Neuronal stem cell (in vitro differentiated cells): ENCODE measurements at regions not wholly inside any gene's neighbourhood (a gene's known extent, or its start where the extent isn't known, plus 50 kb on each side); places are given as distances from the start of the nearest gene placed in this dataset.

ENCODE experiments used
- DNase-seq: peaks from one replicate; pipeline ENCODE4 v3.0.0-alpha.2; 2013; ENCODE audit warnings: low spot score
- H2AFZ ChIP-seq: one replicate; pipeline ENCODE4 v1.6.1; 2013; ENCODE audit warnings: mild to moderate bottlenecking, low read length, inconsistent platforms
- H2AK5ac ChIP-seq: 2 replicates; pipeline ENCODE4 v1.6.1; 2013; ENCODE audit warnings: low read depth, mild to moderate bottlenecking, inconsistent platforms, low read length, moderate library complexity, mixed read lengths
- H2BK120ac ChIP-seq: 2 replicates; pipeline ENCODE4 v1.6.1; 2013; ENCODE audit warnings: low read depth, mild to moderate bottlenecking, inconsistent platforms, low read length, moderate library complexity, mixed read lengths
- H2BK12ac ChIP-seq: one replicate; pipeline ENCODE4 v1.6.1; 2013; ENCODE audit warnings: low read length, inconsistent platforms
- H2BK15ac ChIP-seq: 2 replicates; pipeline ENCODE4 v1.6.1; 2013; ENCODE audit warnings: mild to moderate bottlenecking, low read length, inconsistent platforms, mixed read lengths
- H2BK5ac ChIP-seq: one replicate; pipeline ENCODE4 v1.6.1; 2013; ENCODE audit warnings: inconsistent platforms, mild to moderate bottlenecking, low read length, moderate library complexity
- H3K14ac ChIP-seq: one replicate; pipeline ENCODE4 v1.6.1; 2013; ENCODE audit warnings: low read length, inconsistent platforms
- H3K18ac ChIP-seq: 2 replicates; pipeline ENCODE4 v1.6.1; 2013; ENCODE audit warnings: low read length, inconsistent platforms
- H3K23ac ChIP-seq: 2 replicates; pipeline ENCODE4 v1.6.1; 2013; ENCODE audit warnings: low read depth, mild to moderate bottlenecking, mixed read lengths, low read length, inconsistent platforms; ENCODE audit not compliant: poor library complexity
- H3K27ac ChIP-seq: replicated peaks from 3 replicates; pipeline ENCODE4 v1.5.1; 2013; ENCODE audit warnings: low read length, inconsistent platforms
- H3K27me3 ChIP-seq, 3 experiments: 2 replicates each; pipeline ENCODE4 v1.6.1; 2013; ENCODE audit warnings: low read length in 3 of 3, mild to moderate bottlenecking in 2 of 3, inconsistent platforms in 1 of 3, low read depth in 1 of 3, mixed read lengths in 1 of 3, moderate library complexity in 1 of 3; ENCODE audit not compliant: control insufficient read depth in 3 of 3, insufficient read depth in 3 of 3
- H3K36me3 ChIP-seq, 2 donors: replicated peaks in 1 of 2; 2 replicates each; pipeline ENCODE4 v1.6.1; 2013; ENCODE audit warnings: low read length in 2 of 2; ENCODE audit not compliant: control insufficient read depth in 2 of 2, insufficient read depth in 2 of 2
- H3K4ac ChIP-seq: 2 replicates; pipeline ENCODE4 v1.6.1; 2013; ENCODE audit warnings: inconsistent platforms, mild to moderate bottlenecking, low read length, moderate library complexity
- H3K4me1 ChIP-seq, 2 donors: 1 replicate in 1 of 2; 2 replicates in 1 of 2; pipeline ENCODE4 v1.6.1; 2013; ENCODE audit warnings: low read length in 2 of 2, low read depth in 1 of 2; ENCODE audit not compliant: control insufficient read depth in 2 of 2, insufficient read depth in 1 of 2
- H3K4me2 ChIP-seq: one replicate; pipeline ENCODE4 v1.6.1; 2013; ENCODE audit warnings: mild to moderate bottlenecking, low read length, inconsistent platforms; ENCODE audit not compliant: insufficient read depth, poor library complexity, severe bottlenecking
- H3K4me3 ChIP-seq, 2 donors: 2 replicates each; pipeline ENCODE4 v1.5.1; 2013; ENCODE audit warnings: low read length in 2 of 2, mild to moderate bottlenecking in 2 of 2, inconsistent platforms in 1 of 2, moderate library complexity in 1 of 2
- H3K79me1 ChIP-seq: one replicate; pipeline ENCODE4 v1.6.1; 2013; ENCODE audit warnings: low read depth, mild to moderate bottlenecking, inconsistent platforms, low read length, moderate library complexity
- H3K9ac ChIP-seq: one replicate; pipeline ENCODE4 v1.6.1; 2013; ENCODE audit warnings: mild to moderate bottlenecking, low read depth, low read length, inconsistent platforms; ENCODE audit not compliant: poor library complexity
- H3K9me3 ChIP-seq, 2 donors: replicated peaks in 1 of 2; 2 replicates each; pipeline versions ENCODE3 to v1.6.1; 2013; ENCODE audit warnings: low read length in 2 of 2, mild to moderate bottlenecking in 2 of 2, inconsistent platforms in 1 of 2, low read depth in 1 of 2, mixed read lengths in 1 of 2, moderate library complexity in 1 of 2; ENCODE audit not compliant: control insufficient read depth in 2 of 2, insufficient read depth in 1 of 2
- H4K8ac ChIP-seq: one replicate; pipeline ENCODE4 v1.6.1; 2013; ENCODE audit warnings: low read depth, mild to moderate bottlenecking, inconsistent platforms, low read length, moderate library complexity
- H4K91ac ChIP-seq: one replicate; pipeline ENCODE4 v1.6.1; 2013; ENCODE audit warnings: low read length, low read depth, mild to moderate bottlenecking, inconsistent platforms; ENCODE audit not compliant: poor library complexity
- WGBS, 2 donors: extraction: QIAGEN DNeasy Blood & Tissue Kit; methylation state at CpG; one replicate each; pipeline ENCODE4 v1.1.7; 2013; ENCODE audit warnings: missing lambda C conversion rate in 2 of 2, mixed read lengths in 1 of 2; ENCODE audit not compliant: insufficient read length in 2 of 2, insufficient replicate concordance in 1 of 2; ENCODE audit errors: extremely low coverage in 2 of 2; 5-methylcytosine and 5-hydroxymethylcytosine counted together

DNA sequence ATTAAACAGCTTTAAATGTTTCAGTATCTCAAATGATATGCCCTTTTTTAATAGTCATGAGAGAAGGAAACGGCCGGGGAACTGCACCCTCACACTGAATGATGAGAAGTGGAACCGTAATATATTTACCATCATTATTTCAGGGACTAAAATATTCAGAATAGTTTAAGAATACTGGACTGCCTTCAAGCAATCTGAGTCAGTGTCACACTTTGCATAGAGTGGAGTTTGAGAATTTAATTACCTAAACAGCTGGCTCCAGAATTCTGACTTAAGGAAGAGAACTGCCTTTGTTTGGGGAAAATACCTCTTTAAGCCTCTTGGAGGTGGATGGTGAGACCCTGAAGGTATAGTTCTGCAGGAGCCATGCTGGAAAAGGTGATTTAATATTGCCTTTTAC is 135.9 kb upstream of the EPHA7 start:
- H2BK12ac ChIP-seq: no peak overlapping the region
- no peak overlapping the region for H3K4ac ChIP-seq
- no peak overlapping the region for H3K27ac ChIP-seq
- H2BK5ac ChIP-seq: no peak overlapping the region
- H2AK5ac ChIP-seq: no peak overlapping the region
- H3K9me3 ChIP-seq: no peaks in the 10 kb centered on the region
- H3K36me3 ChIP-seq: no peaks in the 10 kb centered on the region
- no peak overlapping the region for H3K9ac ChIP-seq
- H4K8ac ChIP-seq: no peak overlapping the region
- H3K4me2 ChIP-seq: no peak overlapping the region
- H2BK15ac ChIP-seq: no peak overlapping the region
- no peaks in the 10 kb centered on the region for H3K79me1 ChIP-seq
- no peak for DNase-seq
- H3K14ac ChIP-seq: no peak overlapping the region
- no peaks in the 10 kb centered on the region for H3K4me1 ChIP-seq
- H2AFZ ChIP-seq: no peak overlapping the region
- no peak overlapping the region for H2BK120ac ChIP-seq
- WGBS, 2 donors: no CpG with 5 or more reads among the region's 3 CpGs
- no peak overlapping the region for H3K23ac ChIP-seq
- H3K4me3 ChIP-seq: no peak overlapping the region
- no peak overlapping the region for H4K91ac ChIP-seq
- H3K27me3 ChIP-seq: no peaks in the 10 kb centered on the region
- H3K18ac ChIP-seq: no peak overlapping the region

DNA sequence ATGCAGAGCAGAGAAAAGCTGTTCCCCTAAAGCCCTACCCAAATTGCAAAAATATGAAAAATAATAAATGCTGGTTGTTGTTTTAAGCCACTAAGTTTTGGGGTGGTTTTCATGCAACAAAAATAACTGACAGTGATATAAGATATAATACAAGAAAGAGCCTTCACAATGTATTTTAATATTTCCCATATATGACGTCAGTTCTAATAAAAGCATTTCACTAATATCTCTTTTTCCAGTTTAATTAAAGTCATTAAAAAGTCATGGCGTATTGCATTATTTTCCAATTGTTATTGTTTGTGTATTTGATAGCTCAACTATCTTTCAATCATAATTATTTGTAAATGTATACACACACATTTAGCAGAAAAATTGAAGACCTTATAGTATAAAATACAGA is 134.7 kb upstream of the EPHA7 start:
- Histone ChIP-seq H3K79me1 (no peaks in the 10 kb centered on the region), H3K23ac (no peak overlapping the region), H3K18ac (no peak overlapping the region), H3K4ac (no peak overlapping the region), H2BK5ac (no peak overlapping the region), H3K14ac (no peak overlapping the region), H3K9me3 (no peaks in the 10 kb centered on the region), H3K27me3 (no peaks in the 10 kb centered on the region), H2BK120ac (no peak overlapping the region), H3K4me3 (no peak overlapping the region), H3K9ac (no peak overlapping the region), H3K36me3 (no peaks in the 10 kb centered on the region), H3K4me1 (no peaks in the 10 kb centered on the region), H2BK15ac (no peak overlapping the region), H2BK12ac (no peak overlapping the region), H2AK5ac (no peak overlapping the region), H2AFZ (no peak overlapping the region), H3K4me2 (no peak overlapping the region), H3K27ac (no peak overlapping the region), H4K91ac (no peak overlapping the region), H4K8ac (no peak overlapping the region)
- WGBS, 2 donors: no CpG with 5 or more reads among the region's 2 CpGs
- no peak for DNase-seq

DNA sequence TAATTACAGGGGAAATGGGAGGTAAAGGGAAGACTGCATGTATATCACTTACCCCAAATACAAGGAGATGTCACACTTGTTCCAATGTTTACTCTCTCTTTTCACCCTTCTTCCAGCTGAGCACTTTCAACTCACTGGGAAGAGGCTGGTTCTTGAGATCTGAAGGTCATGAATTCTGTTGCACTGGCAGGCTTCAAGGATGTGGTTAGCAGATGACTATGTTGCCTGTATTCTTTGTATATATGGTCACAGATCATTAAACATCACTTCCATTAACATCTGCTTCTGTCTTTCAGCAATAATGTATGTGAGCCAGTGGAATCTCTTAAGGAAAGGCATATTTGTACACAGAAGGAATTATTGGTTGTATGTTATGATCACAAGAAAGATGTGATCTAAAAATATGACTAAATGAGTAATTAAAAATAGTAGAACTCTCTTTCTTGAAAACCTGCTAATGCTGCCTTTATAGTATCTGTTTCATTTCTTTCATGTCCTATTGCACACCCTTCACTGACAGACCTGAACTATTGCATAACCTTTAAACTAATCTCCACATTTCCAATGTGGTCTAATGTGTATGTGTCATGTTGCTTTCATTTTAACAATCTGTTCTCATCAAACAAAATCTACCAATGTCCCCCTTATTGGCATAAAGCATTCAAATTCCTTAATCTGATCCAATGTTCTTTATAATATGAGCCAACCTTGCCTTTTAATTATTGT is 131.4 kb upstream of the EPHA7 start:
- no peaks in the 10 kb centered on the region for H3K4me1 ChIP-seq
- no peak overlapping the region for H2BK5ac ChIP-seq
- no peak overlapping the region for H4K8ac ChIP-seq
- H4K91ac ChIP-seq: no peak overlapping the region
- H3K14ac ChIP-seq: no peak overlapping the region
- H3K4me2 ChIP-seq: no peak overlapping the region
- H3K23ac ChIP-seq: no peak overlapping the region
- no peak overlapping the region for H3K4me3 ChIP-seq
- H2AFZ ChIP-seq: no peak overlapping the region
- no peaks in the 10 kb centered on the region for H3K27me3 ChIP-seq
- H3K36me3 ChIP-seq: no peaks in the 10 kb centered on the region
- no peak overlapping the region for H3K27ac ChIP-seq
- H3K18ac ChIP-seq: no peak overlapping the region
- H3K79me1 ChIP-seq: no peaks in the 10 kb centered on the region
- no peak for DNase-seq
- H2BK12ac ChIP-seq: no peak overlapping the region
- no peak overlapping the region for H2BK15ac ChIP-seq
- no peak overlapping the region for H3K4ac ChIP-seq
- no peak overlapping the region for H3K9ac ChIP-seq
- no peaks in the 10 kb centered on the region for H3K9me3 ChIP-seq
- H2BK120ac ChIP-seq: no peak overlapping the region
- no peak overlapping the region for H2AK5ac ChIP-seq

DNA sequence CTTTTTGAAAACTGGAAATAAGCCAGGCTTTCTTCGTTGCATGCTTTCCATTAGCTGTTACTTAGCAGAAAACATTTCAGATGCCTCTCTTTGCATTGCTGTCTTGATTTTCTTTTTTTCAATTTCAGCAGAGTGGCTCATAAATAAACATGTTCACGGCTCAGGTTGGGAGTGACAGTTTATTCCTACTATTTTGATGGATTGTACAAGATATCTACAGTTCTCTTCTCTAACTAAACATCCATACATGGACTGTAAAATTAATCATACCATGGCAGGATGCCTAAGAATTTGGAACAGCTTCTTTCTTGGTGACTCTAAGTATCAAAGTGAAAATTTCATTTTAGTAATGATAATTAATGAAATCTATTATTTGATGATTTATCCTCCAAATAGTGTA is 130.5 kb upstream of the EPHA7 start:
- no peak overlapping the region for H3K18ac ChIP-seq
- H3K27me3 ChIP-seq: no peaks in the 10 kb centered on the region
- H3K9me3 ChIP-seq: no peaks in the 10 kb centered on the region
- H3K27ac ChIP-seq: no peak overlapping the region
- H3K4me2 ChIP-seq: no peak overlapping the region
- H3K4ac ChIP-seq: no peak overlapping the region
- no peak overlapping the region for H2BK15ac ChIP-seq
- no peak overlapping the region for H2AFZ ChIP-seq
- no peaks in the 10 kb centered on the region for H3K36me3 ChIP-seq
- no peak for DNase-seq
- H2BK120ac ChIP-seq: no peak overlapping the region
- H2BK12ac ChIP-seq: no peak overlapping the region
- H3K4me1 ChIP-seq: no peaks in the 10 kb centered on the region
- H3K9ac ChIP-seq: no peak overlapping the region
- no peak overlapping the region for H3K23ac ChIP-seq
- no peak overlapping the region for H3K4me3 ChIP-seq
- H2AK5ac ChIP-seq: no peak overlapping the region
- no peak overlapping the region for H4K8ac ChIP-seq
- no CpG with 5 or more reads among the region's 2 CpGs for WGBS, 2 donors
- H2BK5ac ChIP-seq: no peak overlapping the region
- no peaks in the 10 kb centered on the region for H3K79me1 ChIP-seq
- no peak overlapping the region for H3K14ac ChIP-seq
- no peak overlapping the region for H4K91ac ChIP-seq
